ENCODE measurements at regions not wholly inside any gene's neighbourhood (a gene's known extent, or its start where the extent isn't known, plus 50 kb on each side); places are given as distances from the start of the nearest gene placed in this dataset.
"Not testable (repeated sequence)": the region's sequence is repeated elsewhere in the genome, so short reads cannot be mapped to it uniquely, and the experiment has no call there.

DNA sequence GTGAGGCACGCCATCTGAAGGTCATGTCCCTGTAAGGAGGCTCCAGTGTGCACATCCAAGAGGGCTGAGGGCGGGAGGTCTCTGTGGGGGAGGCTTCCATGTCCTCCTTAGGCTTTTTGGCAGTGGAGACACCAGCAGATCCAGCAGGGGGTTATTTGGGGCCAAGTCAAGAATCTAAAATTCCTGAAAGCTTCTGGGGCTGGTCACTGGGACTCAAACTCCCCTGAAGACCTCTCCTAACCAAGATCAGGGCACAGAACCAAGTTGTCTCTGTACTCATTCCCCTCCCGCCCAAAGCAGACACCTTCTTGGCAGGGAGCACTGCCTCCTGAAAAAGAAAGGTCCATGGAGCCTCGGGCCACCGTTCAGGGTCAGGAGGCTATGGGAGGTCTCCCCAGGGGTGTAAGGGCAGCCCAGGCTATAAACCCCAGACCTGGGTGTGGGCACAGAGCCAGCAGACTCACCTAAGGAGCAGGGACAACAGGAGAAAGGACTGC lies 127.4 kb upstream of the ADRA1B start:
- no peak for DNase-seq

DNA sequence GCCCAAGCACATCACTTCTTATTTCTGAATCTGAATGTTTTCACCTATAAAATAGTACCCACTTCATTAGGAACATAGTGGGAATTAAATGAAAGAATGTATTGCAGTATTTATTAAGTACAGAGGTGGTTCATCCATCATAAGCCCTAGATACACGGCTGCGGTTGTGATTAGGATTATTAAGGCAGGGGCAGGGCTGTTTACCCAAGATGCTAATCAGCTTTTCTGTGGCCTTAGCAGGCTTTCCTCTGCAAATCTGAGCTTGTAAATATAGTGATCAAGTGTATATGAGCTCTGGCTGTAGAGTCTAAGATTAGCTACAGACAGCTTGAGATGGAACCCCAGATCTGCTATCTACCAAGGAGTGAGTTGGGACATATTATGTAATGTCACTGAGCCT lies 124.1 kb upstream of the ADRA1B start:
- DNase-seq, result no peak

DNA sequence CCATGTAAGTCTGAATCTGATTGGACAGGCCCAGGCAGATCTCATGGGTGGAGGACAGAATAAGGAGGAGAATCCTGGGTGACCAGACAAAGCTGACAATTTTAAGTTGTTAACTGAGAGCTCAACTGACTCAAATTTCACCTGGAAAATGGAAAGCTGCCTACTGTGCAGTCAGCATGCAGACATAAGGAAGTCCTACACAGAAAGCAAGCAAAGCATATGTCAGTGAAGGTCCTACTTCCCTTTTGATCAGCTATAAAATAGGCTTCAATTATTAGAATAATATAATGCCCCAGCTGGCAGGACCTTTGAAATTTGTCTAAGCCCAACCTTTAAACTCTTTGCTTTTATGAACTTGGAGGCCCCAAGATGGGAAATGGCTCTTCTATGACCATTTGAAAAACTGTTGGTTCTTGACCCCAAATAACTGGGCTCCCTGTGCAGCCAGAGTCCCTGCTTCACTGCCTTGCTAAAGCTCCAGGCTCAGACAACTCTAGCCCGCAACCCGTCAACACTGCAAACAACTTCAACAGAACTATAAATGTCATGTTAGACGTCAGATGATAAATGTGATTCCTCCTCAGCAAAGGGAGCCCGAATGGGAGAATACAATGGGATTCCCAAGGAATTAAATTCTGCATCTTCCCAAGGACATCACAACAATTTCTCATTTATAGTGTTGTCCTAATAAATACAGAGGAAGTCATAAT lies 118.9 kb upstream of the ADRA1B start:
- DNase-seq, result no peak

DNA sequence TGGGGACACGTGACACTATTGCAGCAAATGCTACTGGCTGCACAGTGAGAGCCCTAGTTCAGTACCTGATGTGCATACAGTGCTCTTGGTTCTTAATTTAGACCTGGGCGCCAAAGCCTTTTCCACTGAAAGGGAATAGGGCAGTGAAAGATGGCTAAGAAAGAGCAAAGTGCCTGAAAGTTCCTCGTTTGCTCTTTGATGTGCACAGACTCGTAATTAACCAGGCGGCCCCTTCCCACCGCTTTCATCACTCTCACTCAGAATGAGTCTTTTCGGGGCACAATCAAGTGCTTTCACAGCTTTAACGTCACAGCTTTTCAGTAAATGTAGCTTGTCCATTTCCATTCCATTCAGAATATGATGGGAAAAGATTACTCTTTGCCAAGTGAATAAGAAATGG lies 116.6 kb upstream of the ADRA1B start:
- DNase-seq, result no peak

DNA sequence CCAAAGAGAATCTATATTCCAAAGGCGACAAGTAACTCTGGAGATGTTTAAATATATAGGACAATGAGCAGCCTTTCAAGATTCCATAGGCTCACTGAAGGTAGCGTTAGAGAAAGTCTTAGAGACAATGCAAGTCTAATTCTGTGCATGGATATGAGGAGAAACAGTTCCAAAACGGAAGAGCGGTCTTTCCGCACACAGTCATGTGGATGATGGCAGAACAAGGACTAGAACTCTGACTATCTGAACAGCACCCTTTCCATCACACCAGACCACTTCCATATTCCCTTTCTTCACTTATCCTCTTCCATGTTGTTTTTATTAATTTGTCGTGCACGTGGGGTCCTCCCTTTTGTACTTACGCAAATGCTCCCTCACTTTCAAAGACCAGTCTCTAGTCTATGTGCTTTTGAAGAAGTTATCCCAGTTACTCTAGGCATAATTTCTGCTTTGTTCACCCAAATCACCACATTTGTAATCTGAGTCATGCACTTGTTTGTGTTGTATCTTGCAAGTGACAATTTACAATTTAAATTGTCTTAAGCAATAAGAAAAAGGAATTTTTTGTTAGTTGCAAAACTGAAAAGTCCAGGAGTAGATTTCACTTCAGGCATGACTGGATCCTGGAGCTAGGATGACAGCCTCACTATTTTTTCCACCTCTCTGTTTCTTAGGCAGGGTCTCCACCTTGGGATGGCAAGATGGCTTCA lies 116.0 kb upstream of the ADRA1B start:
- DNase-seq, result no peak

DNA sequence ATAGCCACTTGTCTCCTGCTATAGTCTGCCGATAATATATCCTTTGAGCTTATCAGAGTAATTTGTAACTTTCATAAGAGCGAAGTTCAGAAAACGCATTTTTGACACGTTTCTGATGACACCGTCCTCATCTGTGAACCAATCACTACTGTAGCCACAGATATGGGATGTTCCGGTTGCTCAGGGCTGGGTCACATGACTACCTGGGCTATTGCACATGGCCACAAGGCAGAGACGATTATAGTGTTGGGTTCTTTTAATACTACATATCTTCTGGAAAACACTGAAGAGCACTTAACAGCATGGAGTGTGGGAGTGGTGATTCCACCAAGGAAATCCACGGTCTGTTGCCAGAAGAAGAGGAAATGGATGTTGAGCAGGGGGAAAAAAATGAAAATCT lies 115.0 kb upstream of the ADRA1B start:
- DNase-seq, result no peak

DNA sequence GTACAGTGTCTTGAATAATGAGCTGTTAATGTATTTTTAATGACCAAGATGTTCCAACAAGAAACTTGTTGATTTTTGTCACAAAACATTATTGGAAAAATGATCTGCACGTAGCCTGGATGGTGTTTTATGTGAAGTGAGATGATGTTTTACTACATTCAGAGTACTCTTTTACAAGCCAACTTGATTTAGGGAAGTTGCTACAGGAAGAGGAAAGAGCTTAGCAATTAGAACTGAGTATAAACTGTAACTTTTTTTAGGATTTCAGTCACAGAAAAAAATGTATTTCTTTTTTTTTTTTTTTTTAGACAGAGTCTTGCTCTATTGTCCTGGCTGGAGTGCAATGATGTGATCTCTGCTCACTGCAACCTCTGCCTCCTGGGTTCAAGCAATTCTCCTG lies 113.6 kb upstream of the ADRA1B start:
- DNase-seq, result no peak

DNA sequence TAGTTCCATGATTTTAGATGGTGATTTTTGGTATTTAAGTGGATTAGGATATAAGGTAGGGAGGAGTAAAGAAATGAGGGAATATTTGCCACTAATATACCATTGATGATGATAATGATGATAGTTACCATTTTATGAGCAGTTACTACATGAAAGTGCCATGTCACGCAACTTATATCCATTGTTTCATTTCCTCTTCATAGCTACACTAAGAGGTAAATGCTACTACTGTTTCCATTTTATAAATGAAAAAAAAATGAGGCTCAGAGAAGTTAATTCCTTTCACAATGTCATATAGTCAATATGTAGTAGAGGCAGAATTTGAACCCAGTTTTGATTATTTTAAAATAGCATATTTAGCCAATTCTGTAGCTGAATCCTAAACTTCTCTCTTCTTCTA lies 112.2 kb upstream of the ADRA1B start:
- no peak for DNase-seq

DNA sequence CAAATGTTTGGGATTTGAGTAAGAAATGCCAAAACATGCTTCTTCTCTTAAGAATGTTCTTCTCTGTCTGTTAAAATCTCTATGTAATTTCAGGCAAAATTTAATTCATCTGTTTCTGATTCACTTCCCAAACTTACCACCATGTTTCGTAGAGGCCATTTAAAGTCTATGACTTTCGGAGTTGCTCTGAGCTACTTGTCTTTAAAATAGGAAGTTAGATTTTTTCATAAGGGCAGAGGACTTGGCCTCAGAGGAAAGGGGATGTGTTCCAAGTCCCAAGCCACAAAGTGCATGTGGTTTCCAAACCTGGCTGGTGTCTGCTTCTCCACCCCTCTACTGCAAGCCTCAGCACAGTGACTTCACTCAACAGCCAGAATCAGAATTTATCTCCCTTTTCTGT lies 111.3 kb upstream of the ADRA1B start:
- DNase-seq, result peak; percentile 38

DNA sequence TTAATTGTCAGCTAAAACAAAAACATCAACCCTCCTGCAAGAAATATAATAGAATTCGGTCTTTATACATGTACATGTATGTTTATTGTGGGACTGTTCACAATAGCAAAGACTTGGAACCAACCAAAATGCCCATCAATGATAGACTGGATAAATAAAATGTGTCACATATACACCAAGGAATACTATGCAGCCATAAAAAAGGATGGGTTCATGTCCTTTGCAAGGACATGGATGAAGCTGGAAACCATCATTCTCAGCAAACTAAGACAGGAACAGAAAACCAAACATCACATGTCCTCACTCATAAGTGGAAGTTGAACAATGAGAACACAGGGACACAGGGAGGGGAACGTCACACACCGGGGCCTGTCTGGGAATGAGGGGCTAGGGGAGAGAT lies 109.1 kb upstream of the ADRA1B start:
- not testable (repeated sequence) for DNase-seq

DNA sequence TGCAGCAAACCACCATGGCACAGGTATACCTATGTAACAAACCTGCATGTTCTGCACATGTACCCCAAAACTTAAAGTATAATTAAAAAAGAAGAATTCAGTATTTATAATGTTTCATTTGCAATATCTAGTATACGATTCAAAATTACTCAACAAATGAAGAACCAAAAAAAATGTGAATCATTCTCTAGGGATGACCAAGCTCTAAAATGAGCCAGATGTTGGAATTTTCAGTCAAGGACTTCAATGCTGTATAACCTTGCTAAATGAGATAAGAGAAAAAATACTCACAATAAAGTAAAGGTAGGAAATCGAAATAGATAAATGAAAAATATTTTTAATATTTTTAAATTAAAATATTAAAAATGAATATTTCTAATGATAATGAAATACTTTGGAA lies 108.7 kb upstream of the ADRA1B start:
- no peak for DNase-seq

DNA sequence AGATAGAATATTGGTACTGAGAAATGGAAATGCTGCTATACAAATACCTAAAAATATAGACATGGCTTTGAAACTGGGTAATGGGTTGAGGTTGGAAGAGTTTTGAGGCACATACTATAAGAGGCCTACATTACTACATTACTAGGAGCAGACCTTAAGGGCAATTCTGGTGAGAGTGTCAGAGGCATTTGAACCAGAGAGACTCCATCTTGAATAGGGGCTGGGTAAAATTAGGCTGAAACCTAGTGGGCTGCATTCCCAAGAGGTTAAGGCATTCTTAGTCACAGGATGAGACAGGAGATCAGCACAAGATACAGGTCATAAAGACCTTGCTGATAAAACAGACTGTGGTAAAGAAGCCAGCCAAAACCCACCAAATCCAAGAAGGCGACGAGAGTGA lies 104.6 kb upstream of the ADRA1B start:
- no peak for DNase-seq

DNA sequence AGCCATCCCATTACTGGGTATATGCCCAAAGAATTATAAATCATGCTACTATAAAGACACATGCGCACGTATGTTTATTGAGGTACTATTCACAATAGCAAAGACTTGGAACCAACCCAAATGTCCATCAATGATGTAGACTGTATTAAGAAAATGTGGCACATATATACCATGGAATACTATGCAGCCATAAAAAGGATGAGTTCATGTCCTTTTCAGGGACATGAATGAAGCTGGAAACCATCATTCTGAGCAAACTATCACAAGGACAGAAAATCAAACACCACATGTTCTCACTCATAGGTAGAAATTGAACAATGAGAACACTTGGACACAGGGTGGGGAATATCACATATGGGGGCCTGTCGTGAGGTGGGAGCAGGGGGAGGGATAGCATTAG lies 103.5 kb upstream of the ADRA1B start:
- DNase-seq, result not testable (repeated sequence)

DNA sequence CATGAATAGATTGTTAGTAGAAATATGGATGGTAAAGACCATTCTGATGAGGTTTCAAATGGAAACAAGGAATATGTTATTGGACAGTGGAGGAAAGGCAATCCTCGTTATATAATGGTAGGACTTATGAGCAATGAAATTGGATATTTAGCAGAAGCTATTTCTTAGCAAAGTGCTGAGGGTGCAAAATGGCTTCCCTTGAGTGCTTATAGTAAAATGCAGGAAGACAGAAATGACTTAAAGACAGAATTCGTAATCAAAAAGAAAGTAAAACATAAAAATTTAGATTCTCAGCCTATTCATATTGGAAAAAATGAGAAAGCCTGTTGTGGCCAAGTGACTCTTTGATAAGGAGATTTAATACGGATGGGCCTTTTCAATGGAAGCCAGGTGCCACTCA lies 102.1 kb upstream of the ADRA1B start:
- no peak for DNase-seq

DNA sequence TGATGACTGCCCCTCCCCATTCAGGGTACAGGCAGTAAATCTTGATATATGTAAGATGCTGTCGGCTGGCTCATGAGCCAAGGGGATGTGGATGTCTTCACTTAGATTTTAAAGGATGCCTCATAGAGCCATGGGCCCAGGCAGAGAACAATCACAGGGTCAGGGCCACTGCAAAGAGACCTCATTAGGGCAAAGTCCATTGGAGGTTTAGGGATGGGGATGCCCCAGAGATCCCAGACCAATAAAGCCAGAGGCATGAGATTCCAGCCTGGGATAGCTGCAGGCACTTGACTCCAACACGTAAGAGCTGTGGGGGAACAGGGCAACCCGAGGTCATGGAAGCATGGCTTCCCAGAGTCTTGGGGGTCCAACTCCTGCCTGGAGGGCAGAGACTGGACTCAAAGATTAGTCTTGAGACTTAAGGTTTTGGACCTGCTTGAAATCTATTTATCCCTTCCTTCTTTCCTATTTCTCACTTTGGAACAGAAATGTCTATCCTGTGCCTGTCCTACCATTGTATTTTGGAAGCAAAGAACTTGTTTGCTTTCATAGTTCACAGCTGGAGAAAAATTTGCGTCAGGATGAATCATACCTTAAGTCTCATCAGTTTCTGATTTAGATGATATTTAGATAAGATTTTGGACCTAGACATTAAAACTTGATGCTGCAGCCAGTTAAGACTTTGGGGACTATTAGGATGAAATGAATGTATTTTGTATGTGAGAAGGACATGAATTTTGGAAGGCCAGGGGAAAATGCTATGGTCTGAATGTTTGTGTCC lies 101.3 kb upstream of the ADRA1B start:
- no peak for DNase-seq

DNA sequence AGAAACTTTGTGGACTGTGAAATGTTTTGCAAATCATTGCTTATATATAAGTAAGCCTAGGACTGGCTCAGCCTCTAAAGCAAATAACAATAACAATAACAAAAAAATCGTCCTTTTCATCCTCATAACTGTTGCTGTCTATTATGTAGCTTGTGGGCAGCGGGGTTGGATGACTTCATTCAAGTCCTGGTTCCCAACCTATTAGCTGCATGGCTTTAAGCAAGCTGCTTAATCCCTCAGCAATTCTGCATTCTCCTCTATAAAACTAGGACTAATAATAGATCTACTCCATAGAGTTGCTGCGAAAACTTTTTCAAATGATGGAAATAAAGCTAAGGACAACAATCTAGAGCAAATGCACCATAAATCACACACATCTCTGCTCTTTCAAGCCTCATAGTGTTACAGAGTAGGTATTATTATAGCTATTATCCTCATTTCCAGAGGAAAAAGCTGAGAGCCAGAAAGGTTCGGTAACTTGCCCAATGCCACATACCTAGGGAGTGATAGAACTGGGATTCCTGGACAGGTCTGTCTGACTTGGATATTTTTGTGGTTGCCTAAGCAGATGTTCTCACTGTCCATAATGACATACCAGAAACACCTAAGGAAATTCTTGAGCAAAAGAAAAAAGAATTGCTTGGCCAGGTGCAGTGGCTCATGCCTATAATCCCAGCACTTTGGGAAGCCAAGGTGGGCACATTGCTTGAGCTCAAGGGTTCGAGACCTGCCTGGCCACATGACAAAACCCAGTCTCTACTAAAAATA lies 98.8 kb upstream of the ADRA1B start:
- DNase-seq, result no peak

DNA sequence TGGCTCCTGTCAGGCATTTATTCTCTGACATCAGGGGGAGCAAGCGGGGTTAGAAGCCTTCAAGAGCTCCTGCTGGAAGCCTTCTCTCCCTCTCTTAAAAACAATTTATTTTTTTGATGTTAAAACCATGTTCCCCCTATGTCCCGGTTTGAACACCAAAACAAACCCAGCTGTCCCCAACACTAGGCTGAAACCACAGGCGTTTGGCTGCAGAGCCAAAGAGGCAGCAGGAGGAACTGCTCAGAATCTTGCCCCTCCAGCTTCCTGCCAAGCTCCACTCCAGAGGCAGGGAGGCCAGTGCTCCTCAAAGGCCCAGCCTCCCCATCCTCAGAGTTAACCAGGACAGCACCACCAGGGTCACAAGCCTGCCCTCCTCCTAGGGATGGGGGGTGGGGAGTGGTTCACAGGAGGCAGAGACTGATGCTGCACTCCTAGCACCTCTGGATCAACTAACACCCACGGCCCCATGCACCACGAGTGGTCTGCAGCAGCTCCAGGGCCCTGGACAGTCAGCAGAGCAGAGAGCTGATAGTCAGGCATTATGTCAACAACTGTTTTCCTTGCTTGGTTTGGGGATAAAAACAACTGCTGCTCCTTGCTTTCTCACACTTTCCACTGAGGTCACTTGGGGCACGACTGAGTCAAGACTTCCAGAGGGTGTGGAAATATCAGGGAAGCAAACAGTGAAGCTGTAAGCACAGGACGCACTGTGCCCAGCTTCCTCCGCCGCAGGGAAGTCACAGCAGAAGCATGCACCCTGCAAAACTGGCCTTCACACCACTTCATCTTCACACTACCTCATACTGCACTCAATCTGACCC lies 96.5 kb upstream of the ADRA1B start:
- DNase-seq, result no peak

DNA sequence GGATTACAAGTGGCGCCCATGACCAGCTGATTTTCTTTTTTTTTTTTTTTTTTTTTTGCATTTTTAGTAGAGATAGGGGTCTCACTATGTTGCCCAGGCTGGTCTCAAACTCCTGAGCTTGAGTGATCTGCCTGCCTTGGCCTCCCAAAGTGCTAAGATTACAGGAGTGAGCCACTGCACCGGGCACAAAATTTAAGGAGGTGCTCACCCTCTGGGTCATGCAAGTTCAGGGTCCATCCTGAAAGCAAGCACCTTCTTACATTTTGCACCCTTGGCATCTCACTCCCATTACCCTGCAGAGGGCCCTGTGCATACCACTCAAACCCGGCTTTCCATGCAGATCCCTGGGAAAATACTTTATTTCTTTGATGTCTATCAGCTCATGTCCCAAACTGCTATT lies 95.6 kb upstream of the ADRA1B start:
- DNase-seq, result no peak

DNA sequence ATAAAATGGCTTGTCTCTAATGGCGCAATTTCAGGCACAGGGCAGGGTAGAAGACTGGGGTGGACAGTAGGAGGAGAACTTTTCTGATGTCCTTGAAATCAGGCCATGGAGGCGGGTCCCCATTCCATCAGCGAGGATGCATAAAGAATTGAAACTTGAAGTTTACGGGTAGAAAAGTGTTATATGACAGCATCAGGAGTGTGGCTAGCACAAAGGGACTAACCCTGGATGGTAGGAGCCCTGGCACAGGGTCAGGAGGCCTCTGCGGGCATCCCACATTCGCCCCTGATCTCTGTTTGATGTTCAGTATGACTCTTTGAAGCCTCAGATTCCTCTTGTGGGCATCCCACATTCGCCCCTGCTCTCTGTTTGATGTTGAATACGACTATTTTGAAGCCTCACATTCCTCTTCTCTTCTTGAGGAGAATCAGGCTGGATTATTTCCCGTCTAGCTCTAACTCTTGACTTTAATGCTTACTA lies 94.8 kb upstream of the ADRA1B start:
- no peak for DNase-seq

DNA sequence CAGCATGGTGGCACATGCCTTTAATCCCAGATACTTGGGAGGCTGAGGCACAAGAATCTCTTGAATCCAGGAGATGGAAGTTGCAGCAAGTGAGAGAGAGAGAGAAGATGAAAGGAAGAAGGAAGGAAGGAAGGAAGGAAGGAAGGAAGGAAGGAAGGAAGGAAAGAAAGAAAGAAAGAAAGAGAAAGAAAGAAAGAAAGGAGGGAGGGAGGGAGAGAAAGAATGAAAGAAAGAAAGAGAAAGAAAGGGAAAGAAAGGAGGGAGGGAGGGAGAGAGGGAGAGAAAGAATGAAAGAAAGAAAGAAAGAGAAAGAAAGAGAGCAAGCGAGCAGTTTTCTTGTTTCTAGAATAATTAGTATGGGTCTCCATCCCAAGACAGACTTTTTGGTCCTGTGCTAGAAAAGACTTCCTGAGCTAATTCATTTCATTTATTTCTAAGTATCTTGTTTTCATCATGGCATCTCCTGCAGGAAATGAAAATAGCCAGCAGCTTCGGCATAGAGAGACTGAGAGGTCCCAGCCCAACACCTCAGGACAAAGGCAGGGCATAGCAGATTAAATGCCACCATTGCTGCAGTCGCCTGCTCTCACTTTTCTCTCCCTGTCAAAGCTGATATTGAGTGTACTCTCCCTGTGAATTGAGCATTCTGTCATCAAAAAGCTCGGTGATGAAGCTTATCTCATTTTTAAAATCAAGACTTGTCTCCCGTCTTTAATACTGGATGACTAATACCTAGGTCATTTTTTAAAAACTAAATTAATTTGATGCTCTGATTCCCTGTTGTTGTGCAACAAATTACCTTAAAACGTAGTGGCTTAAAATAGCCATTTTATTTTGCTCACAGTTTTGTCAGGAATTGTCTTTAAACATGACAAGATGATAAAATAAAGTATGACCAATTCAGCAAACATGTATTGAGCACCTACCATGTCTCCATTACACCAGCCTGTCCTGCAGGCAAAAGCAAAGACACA lies 91.8 kb upstream of the ADRA1B start:
- DNase-seq, result no peak

Data from hindlimb muscle (tissue), 1 donor.